ENCODE measurements at regions not wholly inside any gene's neighbourhood (a gene's known extent, or its start where the extent isn't known, plus 50 kb on each side); places are given as distances from the start of the nearest gene placed in this dataset.

DNA sequence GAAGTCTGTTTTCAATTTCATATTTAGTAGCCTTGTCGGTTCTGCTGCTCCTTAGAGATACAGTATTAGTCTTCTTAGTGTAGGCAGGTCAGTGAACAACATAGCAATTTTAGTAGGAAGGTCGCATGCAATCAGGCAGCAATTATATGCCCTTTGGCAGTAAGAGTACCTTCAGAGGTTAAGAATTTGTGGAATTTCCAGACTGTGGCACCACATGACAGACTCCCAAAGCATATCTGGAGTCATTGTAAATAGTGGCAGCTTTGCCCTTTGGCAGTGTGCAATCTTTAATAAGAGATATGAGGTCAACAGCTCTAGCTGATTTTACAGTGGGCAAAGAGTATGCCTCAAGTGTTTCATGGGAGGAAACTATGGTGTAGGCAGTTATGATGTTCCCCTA, 1532.5 kb upstream of the CADM2 start:
- Histone ChIP-seq H3K18ac (ENCODE audit: insufficient read length, low read depth, low read length) (no peak overlapping the region), H3T11ph (ENCODE audit: low read length) (no peak overlapping the region), H3K4me1 (ENCODE audit: insufficient read depth, low read length) (no peaks in the 10 kb centered on the region), H4K20me1 (ENCODE audit: control insufficient read depth, insufficient read depth, insufficient read length) (no peaks in the 10 kb centered on the region), H3K23ac (ENCODE audit: insufficient read length, low read depth, low read length) (no peak overlapping the region), H3K79me2 (ENCODE audit: insufficient read depth, low read length) (no peaks in the 10 kb centered on the region), H3K9me3 (ENCODE audit: control insufficient read depth, low read depth, low read length) (no peaks in the 10 kb centered on the region), H2BK20ac (ENCODE audit: low read depth, low read length, poor library complexity, severe bottlenecking) (no peak overlapping the region), H2BK120ac (ENCODE audit: low read depth, low read length, poor library complexity, severe bottlenecking) (no peak overlapping the region), H2AK5ac (ENCODE audit: insufficient read length, low read length) (no peak overlapping the region), H2BK5ac (ENCODE audit: insufficient read length, low read length) (no peak overlapping the region), H4K91ac (ENCODE audit: insufficient read length, low read depth, low read length) (no peak overlapping the region), H2AFZ (ENCODE audit: low read length) (no peak overlapping the region), H3K27me3 (ENCODE audit: insufficient read depth, low read length) (no peaks in the 10 kb centered on the region), H3K79me1 (ENCODE audit: insufficient read depth, low read depth, low read length, poor library complexity, severe bottlenecking) (no peaks in the 10 kb centered on the region), H4K5ac (ENCODE audit: insufficient read length, low read depth, low read length) (no peak overlapping the region), H3K23me2 (ENCODE audit: insufficient read length, low read depth, low read length, poor library complexity, severe bottlenecking) (no peaks in the 10 kb centered on the region), H3K56ac (ENCODE audit: insufficient read length, low read depth, low read length) (no peak overlapping the region), H3K4ac (ENCODE audit: low read depth, low read length) (no peak overlapping the region), H3K9ac (ENCODE audit: extremely low read depth, insufficient read length, low read length) (no peak overlapping the region), H3K27ac (ENCODE audit: insufficient read length, low read depth, low read length) (no peak overlapping the region), H4K8ac (replicated peaks; ENCODE audit: insufficient read length, low read depth, low read length) (no peak overlapping the region), H3K4me2 (ENCODE audit: insufficient read depth, insufficient read length, low read length) (no peak overlapping the region), H2BK12ac (ENCODE audit: insufficient read length, low read depth, low read length) (no peak overlapping the region), H2BK15ac (ENCODE audit: low read depth, low read length) (no peak overlapping the region), H3K14ac (ENCODE audit: insufficient read depth, low read length) (no peak overlapping the region)
- DNase-seq, result no peak
- Mint-ChIP-seq H3K27ac (no peak overlapping the region), H3K36me3 (ENCODE audit: insufficient read depth in 1 of 3, low read depth in 3 of 3) (no peaks in the 10 kb centered on the region; a peak in 1 of 7 replicates), H3K4me1 (no peaks in the 10 kb centered on the region), H3K9me3 (peaks cover 0 to 2% of the 10 kb centered on the region in 2 experiments; a peak in 1 of 5 replicates), H3K4me3 (no peak overlapping the region), H3K27me3 (ENCODE audit: low read depth) (no peaks in the 10 kb centered on the region)
- TF ChIP-seq, protein P1, sequence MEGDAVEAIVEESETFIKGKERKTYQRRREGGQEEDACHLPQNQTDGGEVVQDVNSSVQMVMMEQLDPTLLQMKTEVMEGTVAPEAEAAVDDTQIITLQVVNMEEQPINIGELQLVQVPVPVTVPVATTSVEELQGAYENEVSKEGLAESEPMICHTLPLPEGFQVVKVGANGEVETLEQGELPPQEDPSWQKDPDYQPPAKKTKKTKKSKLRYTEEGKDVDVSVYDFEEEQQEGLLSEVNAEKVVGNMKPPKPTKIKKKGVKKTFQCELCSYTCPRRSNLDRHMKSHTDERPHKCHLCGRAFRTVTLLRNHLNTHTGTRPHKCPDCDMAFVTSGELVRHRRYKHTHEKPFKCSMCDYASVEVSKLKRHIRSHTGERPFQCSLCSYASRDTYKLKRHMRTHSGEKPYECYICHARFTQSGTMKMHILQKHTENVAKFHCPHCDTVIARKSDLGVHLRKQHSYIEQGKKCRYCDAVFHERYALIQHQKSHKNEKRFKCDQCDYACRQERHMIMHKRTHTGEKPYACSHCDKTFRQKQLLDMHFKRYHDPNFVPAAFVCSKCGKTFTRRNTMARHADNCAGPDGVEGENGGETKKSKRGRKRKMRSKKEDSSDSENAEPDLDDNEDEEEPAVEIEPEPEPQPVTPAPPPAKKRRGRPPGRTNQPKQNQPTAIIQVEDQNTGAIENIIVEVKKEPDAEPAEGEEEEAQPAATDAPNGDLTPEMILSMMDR (conservative IDR thresholded peaks at IDR 0.05), result no peak
- no CpG with 5 or more reads among the region's 2 CpGs for WGBS (ENCODE audit: extremely low coverage, insufficient read length, low lambda C conversion rate)
